Osteocyte (in vitro differentiated cells): ENCODE measurements at regions not wholly inside any gene's neighbourhood (a gene's known extent, or its start where the extent isn't known, plus 50 kb on each side); places are given as distances from the start of the nearest gene placed in this dataset.
A peak's percentile ranks its signal among the peaks of the same experiment; 100 is the strongest.

Experiments used
- DNase-seq: peaks from one replicate; pipeline ENCODE4 v3.0.0; 2021; ENCODE audit warnings: mixed read lengths; ENCODE audit not compliant: unreplicated experiment; ENCODE audit errors: extremely low spot score
- H3K27ac Mint-ChIP-seq: one replicate; pipeline ENCODE4 v1.8.0; 2021; ENCODE audit warnings: mild to moderate bottlenecking, mixed read lengths; ENCODE audit not compliant: unreplicated experiment
- H3K27me3 Mint-ChIP-seq: one replicate; pipeline ENCODE4 v1.8.0; 2021; ENCODE audit warnings: mixed read lengths; ENCODE audit not compliant: unreplicated experiment
- H3K36me3 Mint-ChIP-seq: one replicate; pipeline ENCODE4 v1.8.0; 2021; ENCODE audit warnings: mixed read lengths; ENCODE audit not compliant: unreplicated experiment
- H3K4me1 Mint-ChIP-seq: one replicate; pipeline ENCODE4 v1.8.0; 2021; ENCODE audit warnings: mixed read lengths; ENCODE audit not compliant: unreplicated experiment
- H3K4me3 Mint-ChIP-seq: one replicate; pipeline ENCODE4 v1.8.0; 2021; ENCODE audit warnings: mild to moderate bottlenecking, moderate library complexity, mixed read lengths; ENCODE audit not compliant: unreplicated experiment
- H3K9me3 Mint-ChIP-seq: one replicate; pipeline ENCODE4 v1.8.0; 2021; ENCODE audit warnings: mixed read lengths; ENCODE audit not compliant: unreplicated experiment
- TF ChIP-seq, protein P1 (sequence below): fragments of 200-600 bp; sonication (generic); IDR thresholded peaks from 2 replicates; pipeline ENCODE4 v1.5.0; 2021; ENCODE audit warnings: antibody characterized with exemption, mild to moderate bottlenecking, moderate library complexity

DNA sequence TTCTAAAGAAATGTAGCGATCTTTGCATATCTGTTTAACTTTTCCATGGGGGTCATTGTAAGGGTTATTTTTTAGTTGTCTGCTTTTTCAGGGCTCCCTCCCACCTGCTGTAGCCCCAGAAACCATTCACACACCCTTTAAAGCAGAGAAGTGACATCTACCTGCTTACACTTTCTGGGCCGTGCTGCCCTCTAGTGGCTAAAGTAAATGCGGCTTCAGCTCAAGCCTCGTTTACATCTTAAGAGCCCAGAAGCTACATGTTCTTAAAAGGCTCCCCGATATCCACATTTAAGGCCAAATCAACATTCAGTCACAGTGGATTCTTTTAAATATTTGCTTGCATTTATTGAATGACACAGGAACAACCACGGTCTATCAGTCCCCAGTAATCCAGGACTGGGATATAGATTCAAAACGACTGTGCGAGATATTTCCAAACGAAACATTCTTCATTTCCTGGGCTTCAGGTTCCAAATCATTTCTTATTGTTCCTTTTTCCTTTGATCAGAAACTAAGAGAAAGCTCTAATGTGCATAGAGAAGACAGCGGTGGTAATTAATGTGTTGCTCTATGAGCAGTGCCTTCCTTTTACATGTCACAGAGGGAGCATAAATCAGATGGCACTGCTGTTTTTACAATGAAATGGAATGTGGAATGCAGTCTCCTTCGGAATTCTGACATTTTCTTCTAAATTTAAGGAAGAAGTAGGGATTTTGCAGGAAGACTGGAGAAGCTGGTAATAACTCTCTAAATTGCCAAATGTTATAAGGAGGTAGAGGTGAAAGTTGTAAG is 119.9 kb downstream of the RASGEF1B start:
- no peak for DNase-seq
- H3K27me3 Mint-ChIP-seq = peaks cover 12% of the 10 kb centered on the region
- H3K4me3 Mint-ChIP-seq = no peak overlapping the region
- H3K9me3 Mint-ChIP-seq = no peaks in the 10 kb centered on the region
- H3K36me3 Mint-ChIP-seq = no peaks in the 10 kb centered on the region
- H3K27ac Mint-ChIP-seq = no peak overlapping the region
- no peaks in the 10 kb centered on the region for H3K4me1 Mint-ChIP-seq
- TF ChIP-seq, protein P1, sequence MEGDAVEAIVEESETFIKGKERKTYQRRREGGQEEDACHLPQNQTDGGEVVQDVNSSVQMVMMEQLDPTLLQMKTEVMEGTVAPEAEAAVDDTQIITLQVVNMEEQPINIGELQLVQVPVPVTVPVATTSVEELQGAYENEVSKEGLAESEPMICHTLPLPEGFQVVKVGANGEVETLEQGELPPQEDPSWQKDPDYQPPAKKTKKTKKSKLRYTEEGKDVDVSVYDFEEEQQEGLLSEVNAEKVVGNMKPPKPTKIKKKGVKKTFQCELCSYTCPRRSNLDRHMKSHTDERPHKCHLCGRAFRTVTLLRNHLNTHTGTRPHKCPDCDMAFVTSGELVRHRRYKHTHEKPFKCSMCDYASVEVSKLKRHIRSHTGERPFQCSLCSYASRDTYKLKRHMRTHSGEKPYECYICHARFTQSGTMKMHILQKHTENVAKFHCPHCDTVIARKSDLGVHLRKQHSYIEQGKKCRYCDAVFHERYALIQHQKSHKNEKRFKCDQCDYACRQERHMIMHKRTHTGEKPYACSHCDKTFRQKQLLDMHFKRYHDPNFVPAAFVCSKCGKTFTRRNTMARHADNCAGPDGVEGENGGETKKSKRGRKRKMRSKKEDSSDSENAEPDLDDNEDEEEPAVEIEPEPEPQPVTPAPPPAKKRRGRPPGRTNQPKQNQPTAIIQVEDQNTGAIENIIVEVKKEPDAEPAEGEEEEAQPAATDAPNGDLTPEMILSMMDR = peak; percentile 91

DNA sequence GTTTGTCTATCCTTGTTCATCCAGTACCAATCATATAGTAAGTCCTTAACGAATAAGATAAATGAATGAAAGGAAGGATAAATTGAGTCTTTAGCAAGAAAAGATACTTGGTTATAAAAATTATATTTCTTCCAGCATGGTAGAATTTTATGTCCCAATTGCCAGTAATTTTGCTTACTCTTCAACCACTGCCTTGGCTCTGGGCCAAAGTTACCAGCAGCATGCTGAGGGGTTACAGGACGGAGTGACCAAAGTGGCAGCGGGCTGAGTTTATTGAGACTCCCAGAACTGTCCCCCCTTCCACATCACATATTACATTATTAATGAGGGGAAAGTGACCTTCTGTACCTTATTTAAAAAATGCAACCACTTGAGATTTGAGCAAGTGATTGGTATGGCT is 121.7 kb downstream of the RASGEF1B start:
- Mint-ChIP-seq H3K4me3 (no peak overlapping the region), H3K27me3 (peaks cover 12% of the 10 kb centered on the region), H3K9me3 (no peaks in the 10 kb centered on the region), H3K27ac (no peak overlapping the region), H3K36me3 (no peaks in the 10 kb centered on the region), H3K4me1 (no peaks in the 10 kb centered on the region)
- no peak for DNase-seq
- TF ChIP-seq, protein P1 = no peak

DNA sequence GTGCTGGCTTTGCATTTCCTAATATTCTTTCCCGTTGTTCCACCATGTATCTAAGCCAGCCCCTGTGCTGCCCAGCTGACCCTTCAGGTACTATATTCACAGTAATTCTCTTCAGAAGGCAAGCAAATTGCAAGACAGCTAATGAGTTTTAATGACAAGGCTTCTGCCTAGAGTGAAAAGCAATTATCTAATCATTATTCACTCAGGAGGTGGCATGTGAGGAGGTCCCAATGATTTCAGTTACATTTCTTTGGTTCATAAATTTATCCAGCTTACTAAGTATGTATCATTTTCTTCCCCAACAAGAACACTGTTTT is 123.0 kb downstream of the RASGEF1B start:
- Mint-ChIP-seq H3K9me3 (no peaks in the 10 kb centered on the region), H3K36me3 (no peaks in the 10 kb centered on the region), H3K4me3 (no peak overlapping the region), H3K27ac (no peak overlapping the region), H3K27me3 (peaks cover 9% of the 10 kb centered on the region), H3K4me1 (no peaks in the 10 kb centered on the region)
- no peak for DNase-seq
- TF ChIP-seq, protein P1 = no peak

DNA sequence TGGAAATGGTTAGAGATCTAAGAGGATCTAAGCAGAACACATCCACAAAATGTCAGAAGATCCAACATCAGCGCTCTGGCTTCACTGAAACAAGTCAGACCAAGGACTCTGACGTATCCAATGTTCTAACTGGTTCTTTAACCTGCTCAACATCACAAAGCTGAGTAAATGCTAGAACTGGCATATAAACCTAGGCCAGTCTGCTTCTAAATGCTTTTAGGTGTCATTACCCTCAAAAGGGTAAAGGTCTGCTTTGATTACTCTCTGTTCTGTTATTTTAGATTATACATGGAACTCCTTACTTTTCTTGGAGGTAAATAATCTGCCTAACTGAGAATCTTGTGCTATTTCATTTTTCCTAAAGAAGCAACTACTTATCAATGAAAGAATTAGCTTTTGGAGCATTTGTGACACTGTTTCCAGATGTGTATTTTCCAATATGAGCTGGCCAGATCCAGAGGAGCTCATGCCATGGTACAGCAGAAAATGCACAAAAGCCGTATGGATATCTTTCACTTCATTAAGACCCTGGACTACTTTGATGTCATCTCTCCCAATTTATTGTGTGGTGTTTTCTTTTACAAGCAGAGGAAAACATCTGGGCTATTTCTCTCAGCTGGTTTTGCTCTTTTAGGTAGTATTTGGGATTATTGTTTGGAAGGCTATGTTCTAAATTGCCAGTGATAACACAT is 123.5 kb downstream of the RASGEF1B start:
- Mint-ChIP-seq H3K27ac (no peak overlapping the region), H3K4me1 (no peaks in the 10 kb centered on the region), H3K4me3 (no peak overlapping the region), H3K9me3 (no peaks in the 10 kb centered on the region), H3K36me3 (no peaks in the 10 kb centered on the region), H3K27me3 (peaks cover 6% of the 10 kb centered on the region)
- TF ChIP-seq, protein P1 = no peak
- DNase-seq = no peak

DNA sequence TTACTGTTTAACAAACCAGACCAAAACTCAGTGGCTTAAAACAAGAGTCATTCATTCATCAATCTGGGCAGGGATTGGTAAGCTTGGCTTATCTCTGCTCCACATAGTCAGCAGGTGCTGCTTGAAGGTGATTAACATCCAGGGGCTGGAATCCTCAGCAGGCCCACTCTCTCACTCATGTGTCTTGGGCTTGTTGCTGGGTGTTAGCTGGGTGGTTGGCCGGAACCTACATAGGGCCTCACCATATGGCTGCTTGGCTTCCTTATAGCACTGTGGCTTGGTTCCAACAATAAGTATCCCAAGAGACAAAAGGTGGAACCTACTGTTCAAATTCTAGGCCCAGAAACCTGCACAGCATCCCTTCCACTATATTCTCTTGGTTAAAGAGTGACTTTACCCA is 125.0 kb downstream of the RASGEF1B start:
- Mint-ChIP-seq H3K27me3 (peaks cover 6% of the 10 kb centered on the region), H3K27ac (no peak overlapping the region), H3K4me3 (no peak overlapping the region), H3K4me1 (no peaks in the 10 kb centered on the region), H3K36me3 (no peaks in the 10 kb centered on the region), H3K9me3 (no peaks in the 10 kb centered on the region)
- TF ChIP-seq, protein P1 = no peak
- no peak for DNase-seq
